ENCODE measurements at regions not wholly inside any gene's neighbourhood (a gene's known extent, or its start where the extent isn't known, plus 50 kb on each side); places are given as distances from the start of the nearest gene placed in this dataset.

GRCh38 chr5:26807231-26808199 lies 230.9 kb downstream of the CDH9 start:
- no peak for ATAC-seq (ENCODE audit: insufficient read depth, low FRiP score)
- Histone ChIP-seq H3K4me3 (no peak overlapping the region), H3K9ac (ENCODE audit: insufficient read depth in 1 of 2, low read length in 2 of 2) (no peak overlapping the region), H3K4me1 (ENCODE audit: control insufficient read depth in 5 of 5, insufficient read depth in 5 of 5, low read length in 5 of 5) (no peaks in the 10 kb centered on the region), H3K36me3 (ENCODE audit: control insufficient read depth in 4 of 4, insufficient read depth in 4 of 4, low read length in 4 of 4) (no peaks in the 10 kb centered on the region), H3K27ac (ENCODE audit: low read depth in 1 of 2, low read length in 1 of 2) (no peak overlapping the region), H3K9me3 (ENCODE audit: control insufficient read depth in 4 of 4, insufficient read depth in 3 of 4, low read length in 3 of 4) (peaks cover 0 to 5% (median 0%) of the 10 kb centered on the region in 4 donors), H3K27me3 (ENCODE audit: control insufficient read depth in 3 of 3, insufficient read depth in 3 of 3, low read length in 2 of 3) (no peaks in the 10 kb centered on the region)
- no peak for TF ChIP-seq CTCF (IDR thresholded peaks at IDR 0.05; ENCODE audit: control extremely low read depth, extremely low read depth)
- 88 to 91% methylated on average over 16 of the region's 16 CpGs for WGBS, 2 donors
- no peak for DNase-seq

- no peak overlapping the region for H3K9ac ChIP-seq (ENCODE audit: insufficient read depth in 1 of 2, low read length in 2 of 2)
- no peaks in the 10 kb centered on the region for H3K27me3 ChIP-seq (ENCODE audit: control insufficient read depth in 3 of 3, insufficient read depth in 3 of 3, low read length in 2 of 3)
- 0% methylated on average over 1 of the region's 1 CpG for WGBS, 2 donors
- H3K9me3 ChIP-seq (ENCODE audit: control insufficient read depth in 4 of 4, insufficient read depth in 3 of 4, low read length in 3 of 4), result peaks cover 0 to 5% (median 0%) of the 10 kb centered on the region in 4 donors
- no peak for DNase-seq
- no peak overlapping the region for H3K4me3 ChIP-seq
- H3K36me3 ChIP-seq (ENCODE audit: control insufficient read depth in 4 of 4, insufficient read depth in 4 of 4, low read length in 4 of 4), result no peaks in the 10 kb centered on the region
- ATAC-seq (ENCODE audit: insufficient read depth, low FRiP score), result no peak
- no peaks in the 10 kb centered on the region for H3K4me1 ChIP-seq (ENCODE audit: control insufficient read depth in 5 of 5, insufficient read depth in 5 of 5, low read length in 5 of 5)
- H3K27ac ChIP-seq (ENCODE audit: low read depth in 1 of 2, low read length in 1 of 2), result no peak overlapping the region
- TF ChIP-seq CTCF (IDR thresholded peaks at IDR 0.05; ENCODE audit: control extremely low read depth, extremely low read depth), result no peak
Measured at GRCh38 chr5:26805076-26805475, 233.3 kb downstream of the CDH9 start.

GRCh38 chr5:26802944-26803343 lies 235.4 kb downstream of the CDH9 start:
- no peak overlapping the region for H3K9ac ChIP-seq (ENCODE audit: insufficient read depth in 1 of 2, low read length in 2 of 2)
- 71 to 79% methylated on average over 4 of the region's 4 CpGs for WGBS, 2 donors
- TF ChIP-seq CTCF (IDR thresholded peaks at IDR 0.05; ENCODE audit: control extremely low read depth, extremely low read depth), result no peak

More at GRCh38 chr5:26802944-26803343, 235.4 kb downstream of the CDH9 start:
- DNase-seq (no peak), ATAC-seq (ENCODE audit: insufficient read depth, low FRiP score) (no peak)
- Histone ChIP-seq H3K9me3 (ENCODE audit: control insufficient read depth in 4 of 4, insufficient read depth in 3 of 4, low read length in 3 of 4) (peaks cover 0 to 5% (median 0%) of the 10 kb centered on the region in 4 donors), H3K27ac (ENCODE audit: low read depth in 1 of 2, low read length in 1 of 2) (no peak overlapping the region), H3K27me3 (ENCODE audit: control insufficient read depth in 3 of 3, insufficient read depth in 3 of 3, low read length in 2 of 3) (no peaks in the 10 kb centered on the region), H3K4me1 (ENCODE audit: control insufficient read depth in 5 of 5, insufficient read depth in 5 of 5, low read length in 5 of 5) (no peaks in the 10 kb centered on the region), H3K4me3 (no peak overlapping the region), H3K36me3 (ENCODE audit: control insufficient read depth in 4 of 4, insufficient read depth in 4 of 4, low read length in 4 of 4) (no peaks in the 10 kb centered on the region)
